ENCODE measurements at regions not wholly inside any gene's neighbourhood (a gene's known extent, or its start where the extent isn't known, plus 50 kb on each side); places are given as distances from the start of the nearest gene placed in this dataset.

DNA sequence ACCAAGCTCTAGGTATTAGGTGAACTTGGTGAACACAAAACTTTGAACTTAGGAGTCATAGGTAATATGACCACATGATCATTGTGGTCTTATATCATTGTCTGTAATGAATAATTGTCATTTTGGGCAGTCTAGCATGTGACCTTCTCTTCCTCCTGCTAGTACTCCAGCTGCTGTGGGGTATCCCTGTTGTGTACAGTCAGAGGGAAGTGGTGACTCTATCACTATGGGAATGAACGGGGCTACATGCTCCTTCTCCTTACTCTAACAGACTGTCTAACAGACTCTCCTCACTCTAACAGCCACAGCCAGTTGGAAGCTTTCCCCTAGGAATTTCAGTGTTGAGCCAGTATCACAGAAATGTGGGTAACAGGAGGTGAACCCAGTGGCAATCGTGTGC lies 68.2 kb upstream of the NEDD4L start:
- CTCF ChIA-PET, result no interaction called here
- no TSS peak for BruUV-seq (replicated peaks)
- TF ChIP-seq, protein P1, sequence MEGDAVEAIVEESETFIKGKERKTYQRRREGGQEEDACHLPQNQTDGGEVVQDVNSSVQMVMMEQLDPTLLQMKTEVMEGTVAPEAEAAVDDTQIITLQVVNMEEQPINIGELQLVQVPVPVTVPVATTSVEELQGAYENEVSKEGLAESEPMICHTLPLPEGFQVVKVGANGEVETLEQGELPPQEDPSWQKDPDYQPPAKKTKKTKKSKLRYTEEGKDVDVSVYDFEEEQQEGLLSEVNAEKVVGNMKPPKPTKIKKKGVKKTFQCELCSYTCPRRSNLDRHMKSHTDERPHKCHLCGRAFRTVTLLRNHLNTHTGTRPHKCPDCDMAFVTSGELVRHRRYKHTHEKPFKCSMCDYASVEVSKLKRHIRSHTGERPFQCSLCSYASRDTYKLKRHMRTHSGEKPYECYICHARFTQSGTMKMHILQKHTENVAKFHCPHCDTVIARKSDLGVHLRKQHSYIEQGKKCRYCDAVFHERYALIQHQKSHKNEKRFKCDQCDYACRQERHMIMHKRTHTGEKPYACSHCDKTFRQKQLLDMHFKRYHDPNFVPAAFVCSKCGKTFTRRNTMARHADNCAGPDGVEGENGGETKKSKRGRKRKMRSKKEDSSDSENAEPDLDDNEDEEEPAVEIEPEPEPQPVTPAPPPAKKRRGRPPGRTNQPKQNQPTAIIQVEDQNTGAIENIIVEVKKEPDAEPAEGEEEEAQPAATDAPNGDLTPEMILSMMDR (IDR thresholded peaks at IDR 0.05; ENCODE audit: insufficient read depth in 1 of 2, low read depth in 1 of 2, low read length in 1 of 2, severe bottlenecking in 1 of 2, unreplicated experiment in 1 of 2), result no peak
- no peak overlapping the region for H3K4me3 Mint-ChIP-seq (ENCODE audit: unreplicated experiment)
- intact Hi-C loops (cut with micrococcal nuclease; ENCODE audit: unreplicated experiment), result no loop called here
- H3K27me3 ChIP-seq (replicated peaks; ENCODE audit: control insufficient read depth, insufficient read depth, low read length), result no peaks in the 10 kb centered on the region
- H3K4me3 ChIP-seq (ENCODE audit: low read depth, low read length), result no peak overlapping the region
- H3K36me3 ChIP-seq (ENCODE audit: control insufficient read depth, insufficient read depth, low read length), result no peaks in the 10 kb centered on the region
- H3K27ac Mint-ChIP-seq (ENCODE audit: unreplicated experiment), result no peak overlapping the region
- H3K36me3 Mint-ChIP-seq (ENCODE audit: insufficient read depth, unreplicated experiment), result no peaks in the 10 kb centered on the region
- DNase-seq, result no peak
- no peaks in the 10 kb centered on the region for H3K9me3 Mint-ChIP-seq (ENCODE audit: unreplicated experiment)
- POLR2A ChIA-PET, result no interaction called here
- peaks cover 11% of the 10 kb centered on the region for H3K4me1 Mint-ChIP-seq (ENCODE audit: low read depth, unreplicated experiment)
- no peaks in the 10 kb centered on the region for H3K9me3 ChIP-seq
- H3K4me1 ChIP-seq, result peaks cover 19% of the 10 kb centered on the region; the same call in 1 of the 2 replicates
- H3K27me3 Mint-ChIP-seq (ENCODE audit: insufficient read depth, unreplicated experiment), result no peaks in the 10 kb centered on the region

DNA sequence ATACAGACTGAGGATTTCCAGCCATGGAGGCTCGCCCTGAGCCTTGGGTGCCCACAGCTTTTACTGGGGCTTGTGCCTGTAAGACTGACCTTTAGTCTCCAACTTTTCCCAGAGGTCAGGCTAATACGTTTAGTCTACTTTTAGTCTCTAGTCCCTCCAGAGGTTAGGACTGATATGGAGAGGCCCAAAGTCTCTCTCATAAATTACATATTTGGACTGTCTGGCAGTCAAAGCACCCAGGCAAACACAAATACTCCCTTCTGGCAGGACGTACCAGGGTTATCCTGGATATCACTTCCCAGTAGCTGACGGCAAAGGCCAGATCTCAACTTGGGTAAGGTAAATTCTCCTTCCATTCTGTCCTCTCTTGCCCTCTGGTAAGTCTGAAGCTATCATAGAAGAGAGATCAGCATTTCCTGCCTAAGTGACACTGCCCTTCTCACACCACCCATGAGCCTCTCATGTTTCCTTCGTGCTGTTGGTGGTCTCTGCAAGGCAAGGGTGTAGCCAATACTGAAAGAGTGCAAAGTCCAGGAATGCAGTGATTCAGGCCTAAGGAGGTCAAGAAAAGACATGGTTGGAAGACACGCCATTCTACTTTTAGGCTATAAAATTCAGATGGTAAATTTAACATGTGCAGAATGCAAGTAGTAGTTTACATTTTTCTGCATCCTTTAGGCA lies 69.3 kb upstream of the NEDD4L start:
- no peaks in the 10 kb centered on the region for H3K27me3 Mint-ChIP-seq (ENCODE audit: insufficient read depth, unreplicated experiment)
- H3K36me3 ChIP-seq (ENCODE audit: control insufficient read depth, insufficient read depth, low read length), result no peaks in the 10 kb centered on the region
- intact Hi-C loops (cut with micrococcal nuclease; ENCODE audit: unreplicated experiment), result loop anchor here (5.0 kb wide), 1 partner anchor 38 kb away; no protein-coding TSS in a partner anchor
- peaks cover 19% of the 10 kb centered on the region; the same call in 1 of the 2 replicates for H3K4me1 ChIP-seq
- no peaks in the 10 kb centered on the region for H3K27me3 ChIP-seq (replicated peaks; ENCODE audit: control insufficient read depth, insufficient read depth, low read length)
- H3K4me3 ChIP-seq (ENCODE audit: low read depth, low read length), result no peak overlapping the region
- POLR2A ChIA-PET, result no interaction called here
- TF ChIP-seq, protein P1 (IDR thresholded peaks at IDR 0.05; ENCODE audit: insufficient read depth in 1 of 2, low read depth in 1 of 2, low read length in 1 of 2, severe bottlenecking in 1 of 2, unreplicated experiment in 1 of 2), result no peak
- H3K4me1 Mint-ChIP-seq (ENCODE audit: low read depth, unreplicated experiment), result peaks cover 17% of the 10 kb centered on the region
- H3K4me3 Mint-ChIP-seq (ENCODE audit: unreplicated experiment), result no peak overlapping the region
- no peaks in the 10 kb centered on the region for H3K36me3 Mint-ChIP-seq (ENCODE audit: insufficient read depth, unreplicated experiment)
- H3K27ac Mint-ChIP-seq (ENCODE audit: unreplicated experiment), result no peak overlapping the region
- no peak for DNase-seq
- no peaks in the 10 kb centered on the region for H3K9me3 ChIP-seq
- CTCF ChIA-PET, result no interaction called here
- no TSS peak for BruUV-seq (replicated peaks)
- no peaks in the 10 kb centered on the region for H3K9me3 Mint-ChIP-seq (ENCODE audit: unreplicated experiment)

DNA sequence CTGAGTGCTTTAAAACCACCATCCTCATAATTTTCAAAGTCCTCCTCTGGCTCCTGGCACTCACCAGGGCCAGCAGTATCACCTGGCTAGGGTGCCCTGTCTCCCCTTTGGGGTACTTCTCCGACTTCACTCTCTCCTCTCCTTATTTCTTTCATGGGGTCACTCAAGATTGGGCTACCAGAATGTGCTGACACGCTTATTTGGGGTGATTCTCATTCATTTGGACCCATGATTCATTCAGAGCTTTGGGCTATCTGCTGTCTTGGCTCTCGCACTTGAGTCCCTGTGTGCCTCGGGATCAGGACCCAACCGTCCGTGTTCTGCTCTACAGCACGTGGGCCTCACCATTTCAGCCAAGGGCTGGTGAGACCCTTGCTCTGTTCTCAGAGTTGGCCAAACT lies 70.1 kb upstream of the NEDD4L start:
- no peak overlapping the region for H3K4me3 Mint-ChIP-seq (ENCODE audit: unreplicated experiment)
- Histone ChIP-seq H3K9me3 (no peaks in the 10 kb centered on the region), H3K4me1 (peaks cover 19% of the 10 kb centered on the region; the same call in 1 of the 2 replicates), H3K27me3 (replicated peaks; ENCODE audit: control insufficient read depth, insufficient read depth, low read length) (no peaks in the 10 kb centered on the region), H3K4me3 (ENCODE audit: low read depth, low read length) (no peak overlapping the region), H3K36me3 (ENCODE audit: control insufficient read depth, insufficient read depth, low read length) (no peaks in the 10 kb centered on the region)
- H3K9me3 Mint-ChIP-seq (ENCODE audit: unreplicated experiment), result no peaks in the 10 kb centered on the region
- no peaks in the 10 kb centered on the region for H3K36me3 Mint-ChIP-seq (ENCODE audit: insufficient read depth, unreplicated experiment)
- peak overlapping the region; percentile 67 for H3K27ac Mint-ChIP-seq (ENCODE audit: unreplicated experiment)
- DNase-seq, result no peak
- H3K27me3 Mint-ChIP-seq (ENCODE audit: insufficient read depth, unreplicated experiment), result no peaks in the 10 kb centered on the region
- ChIA-PET POLR2A (interaction anchor here (0.6 kb wide), 1 partner anchor 90 kb away, joined by 3 read pairs; no protein-coding TSS in a partner anchor), CTCF (no interaction called here)
- intact Hi-C loops (cut with micrococcal nuclease; ENCODE audit: unreplicated experiment), result loop anchor here (5.0 kb wide), 1 partner anchor 38 kb away; no protein-coding TSS in a partner anchor
- H3K4me1 Mint-ChIP-seq (ENCODE audit: low read depth, unreplicated experiment), result peaks cover 22% of the 10 kb centered on the region
- no TSS peak for BruUV-seq (replicated peaks)
- TF ChIP-seq, protein P1 (IDR thresholded peaks at IDR 0.05; ENCODE audit: insufficient read depth in 1 of 2, low read depth in 1 of 2, low read length in 1 of 2, severe bottlenecking in 1 of 2, unreplicated experiment in 1 of 2), result no peak
